Tongue (tissue), 2 donors: ENCODE measurements at regions not wholly inside any gene's neighbourhood (a gene's known extent, or its start where the extent isn't known, plus 50 kb on each side); places are given as distances from the start of the nearest gene placed in this dataset. TPM values are rescaled to one million over a fixed set of nuclear protein-coding genes. Genes with fewer than 3 reads are reported as not detected.

ENCODE experiments used
- DNase-seq: peaks from one replicate; pipeline ENCODE4 v3.0.0-alpha.2; 2015
- small RNA-seq: library from RNA; depleted of rRNA; stranded (forward); fragments of <200 nt; gene quantifications from one replicate; pipeline ENCODE3, GENCODE V24; 2014; ENCODE audit warnings: low replicate concordance

GRCh38 chr10:91137822-91138221 is 82.6 kb upstream of the PCGF5 start:
- no peak for DNase-seq

- DNase-seq: no peak
Observed at GRCh38 chr10:91140995-91141549, 79.4 kb upstream of the PCGF5 start.

- DNase-seq: no peak
Observed at GRCh38 chr10:91144961-91145360, 75.5 kb upstream of the PCGF5 start.

GRCh38 chr10:91146146-91146545 is 74.3 kb upstream of the PCGF5 start:
- DNase-seq: no peak

- no peak for DNase-seq
Observed at GRCh38 chr10:91149550-91149949, 70.9 kb upstream of the PCGF5 start.

- DNase-seq: no peak
Observed at GRCh38 chr10:91150631-91151030, 69.8 kb upstream of the PCGF5 start.

- DNase-seq: no peak
Observed at GRCh38 chr10:91153508-91153907, 67.0 kb upstream of the PCGF5 start.

- DNase-seq: no peak
Observed at GRCh38 chr10:91154842-91155241, 65.6 kb upstream of the PCGF5 start.

DNA sequence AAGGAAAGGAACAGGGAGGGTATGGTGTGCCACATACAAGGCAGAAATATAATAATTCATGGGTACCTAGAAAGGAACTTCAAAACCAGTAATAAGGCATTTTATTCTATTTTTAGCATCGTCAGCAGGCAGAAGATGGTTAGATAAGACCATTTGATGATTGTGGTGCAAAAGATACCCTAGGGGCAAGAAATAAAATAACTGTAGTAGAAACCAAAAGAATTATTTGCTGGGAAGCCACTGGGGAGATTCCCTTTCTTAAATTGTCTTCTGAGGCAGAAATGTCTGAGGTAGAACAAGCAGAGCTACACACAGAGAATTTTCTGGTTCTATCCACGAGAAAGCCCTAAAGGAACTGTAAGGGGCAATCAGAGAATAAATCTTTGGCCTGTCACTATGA is 64.3 kb upstream of the PCGF5 start:
- DNase-seq: no peak

DNA sequence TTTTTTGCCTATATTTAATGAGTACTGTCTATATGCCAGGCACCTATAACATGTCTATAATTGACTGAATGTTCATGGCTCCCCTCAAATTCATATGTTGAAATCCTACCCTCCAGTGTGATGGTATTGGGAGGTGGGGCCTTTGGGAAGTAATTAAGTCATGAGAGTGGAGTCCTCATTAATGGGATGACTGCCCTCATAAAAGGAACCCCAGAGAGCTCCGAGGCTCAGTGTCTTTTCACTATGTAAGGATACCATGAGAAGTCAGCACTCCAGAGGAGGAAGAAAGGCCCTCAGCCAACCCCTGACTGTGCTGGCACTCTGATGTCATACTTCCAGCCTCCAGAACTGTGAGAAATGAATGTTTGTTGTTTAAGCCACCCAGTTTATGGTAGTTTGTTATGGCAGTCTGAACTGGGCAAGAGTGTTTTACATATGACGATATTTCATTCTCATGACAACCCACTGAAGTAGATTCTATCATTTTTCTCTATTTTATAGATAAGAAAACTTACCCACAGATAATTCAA is 61.1 kb upstream of the PCGF5 start:
- DNase-seq: no peak

GRCh38 chr10:91162050-91162494 is 58.4 kb upstream of the PCGF5 start:
- DNase-seq: no peak

DNA sequence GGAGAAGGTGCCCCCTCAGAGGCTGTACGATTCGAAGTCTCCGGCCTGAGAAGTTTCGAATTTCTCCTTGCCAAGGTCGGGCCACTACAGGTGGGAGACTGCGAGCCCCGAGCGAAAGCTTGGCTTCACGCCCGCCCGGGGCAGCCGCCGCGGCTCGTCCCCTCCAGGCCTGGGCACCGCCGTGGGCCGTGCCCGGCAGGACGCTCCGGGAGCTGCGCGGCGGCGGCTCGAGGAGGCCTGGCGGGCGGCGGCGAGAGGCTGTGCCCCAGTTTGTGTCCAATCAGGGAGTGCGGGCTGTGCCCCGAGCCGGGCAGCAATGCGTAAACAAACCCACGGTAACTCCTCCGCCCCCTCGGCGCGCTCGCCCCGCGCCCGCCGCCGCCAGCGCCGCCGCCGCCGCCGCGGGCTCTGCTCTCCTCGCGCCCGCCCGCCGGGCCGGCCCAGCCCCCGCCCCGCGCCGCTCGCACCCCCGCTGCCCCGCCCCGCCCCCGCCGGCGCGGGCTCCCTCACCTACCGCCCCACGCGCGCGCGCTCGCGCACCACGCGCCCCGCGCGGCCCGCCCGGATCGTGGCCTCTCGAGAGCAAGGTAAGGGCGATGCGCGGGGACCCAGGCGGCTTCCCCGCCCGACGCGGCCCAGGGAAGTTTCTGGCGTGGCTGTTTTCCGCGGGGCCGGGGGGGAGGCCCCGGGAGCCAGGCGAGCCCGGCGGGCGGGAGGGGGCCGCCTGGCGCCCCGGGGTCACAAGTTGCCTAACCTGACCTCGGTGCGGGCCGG is 57.8 kb upstream of the PCGF5 start:
- peak; percentile 73 for DNase-seq

GRCh38 chr10:91163269-91163868 is 57.1 kb upstream of the PCGF5 start:
- peak; percentile 74 for DNase-seq

GRCh38 chr10:91163869-91164474 is 56.5 kb upstream of the PCGF5 start:
- peak; percentile 55 for DNase-seq

- DNase-seq: peak; percentile 2
Observed at GRCh38 chr10:91164520-91165065, 55.9 kb upstream of the PCGF5 start.

GRCh38 chr10:91167406-91167805 is 53.1 kb upstream of the PCGF5 start:
- no peak for DNase-seq

DNA sequence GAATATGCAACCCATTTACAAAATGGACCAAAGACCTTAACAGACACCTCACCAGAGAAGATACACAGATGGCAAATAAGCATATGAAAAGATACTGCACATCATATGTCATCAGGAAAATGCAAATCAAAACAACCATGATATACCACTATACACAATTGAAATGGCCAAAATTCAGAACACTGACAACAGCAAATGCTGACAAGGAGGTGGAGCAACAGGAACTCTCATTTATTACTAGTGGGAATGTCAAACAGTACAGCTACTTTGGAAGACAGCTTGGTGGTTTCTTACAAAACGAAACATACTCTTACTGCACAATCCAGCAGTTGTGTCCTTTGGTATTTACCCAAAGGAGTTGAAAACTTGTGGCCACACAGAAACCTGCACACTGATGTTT is 50.0 kb upstream of the PCGF5 start:
- DNase-seq: no peak

Small RNA genes in the stretch of these regions (small RNA-seq; reads per million reads assigned to genes)
- not detected for gene AL365434.2
